Brain microvascular endothelial cell (primary cell): ENCODE measurements at regions not wholly inside any gene's neighbourhood (a gene's known extent, or its start where the extent isn't known, plus 50 kb on each side); places are given as distances from the start of the nearest gene placed in this dataset.

Source experiments
- DNase-seq: peaks from one replicate; pipeline ENCODE4 v3.0.0-alpha.2; 2020
- H3K27ac ChIP-seq: fragments of 250-450 bp; sonication (Bioruptor Pico); 2 replicates; pipeline ENCODE4 v1.5.1; 2020; ENCODE audit warnings: mild to moderate bottlenecking, moderate library complexity
- H3K27me3 ChIP-seq: fragments of 250-450 bp; sonication (Bioruptor Pico); replicated peaks from 2 replicates; pipeline ENCODE4 v1.5.1; 2020; ENCODE audit warnings: mild to moderate bottlenecking
- H3K36me3 ChIP-seq: fragments of 250-450 bp; sonication (Bioruptor Pico); replicated peaks from 2 replicates; pipeline ENCODE4 v1.5.1; 2020; ENCODE audit warnings: mild to moderate bottlenecking
- H3K4me3 ChIP-seq: 2 replicates; pipeline ENCODE4 v1.5.1; 2011; ENCODE audit warnings: low read depth, mild to moderate bottlenecking, control low read depth, low read length, moderate library complexity
- in situ Hi-C: cut with HindIII; loops from 2 replicates; pipeline ENCODE4 v1.10.0; 2017; ENCODE audit warnings: low sequenced_read_pairs, low pct_ligation_motif_present
- TF ChIP-seq, protein P1 (sequence below): IDR thresholded peaks from 2 replicates; pipeline ENCODE4 v1.5.1; 2011; ENCODE audit warnings: low read depth, mild to moderate bottlenecking, moderate library complexity, low read length, control low read depth, inconsistent platforms; ENCODE audit errors: missing control alignments

DNA sequence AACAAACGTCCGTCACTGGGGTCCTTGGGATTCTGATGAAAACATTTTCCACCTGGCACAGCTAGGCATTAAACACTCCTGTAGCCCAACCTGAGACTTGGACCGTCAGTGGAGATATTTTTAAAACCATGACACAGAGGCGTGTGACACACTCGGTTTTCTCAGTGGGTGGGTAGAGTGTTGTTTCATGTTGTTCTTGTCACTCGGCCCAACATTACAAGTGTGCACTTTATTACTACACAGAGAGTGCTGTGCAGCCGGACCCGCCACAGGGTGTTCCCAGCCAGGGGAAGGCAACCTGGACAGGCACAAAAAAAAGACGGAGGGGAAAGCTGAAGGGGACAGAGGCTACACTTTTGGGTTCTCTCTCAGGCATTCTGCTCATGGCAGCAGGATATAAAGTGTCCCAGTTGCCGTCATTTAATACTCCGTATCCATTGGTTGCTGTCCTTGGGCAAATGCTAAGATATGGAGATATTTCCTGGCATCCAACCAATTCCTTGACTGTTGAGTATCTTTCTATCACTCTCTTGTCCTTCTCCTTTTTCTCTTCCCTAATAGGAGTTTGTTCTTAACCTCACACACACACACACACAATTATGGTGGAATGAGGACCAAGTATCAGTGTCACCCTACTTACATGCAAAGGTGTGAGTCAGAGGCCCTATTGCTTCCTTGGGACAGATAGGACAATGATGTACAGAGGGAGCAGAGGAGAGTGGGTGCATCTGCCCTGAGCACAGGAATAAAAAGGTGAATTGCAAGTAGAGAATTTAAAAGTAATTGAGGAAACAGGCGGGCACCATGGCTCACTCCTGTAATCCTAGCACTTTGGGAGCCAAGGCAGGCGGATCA, 154.1 kb upstream of the SOX9 start:
- Histone ChIP-seq H3K27ac (no peak overlapping the region), H3K27me3 (no peaks in the 10 kb centered on the region), H3K4me3 (no peak overlapping the region), H3K36me3 (no peaks in the 10 kb centered on the region)
- in situ Hi-C loops, result no loop called here
- TF ChIP-seq, protein P1, sequence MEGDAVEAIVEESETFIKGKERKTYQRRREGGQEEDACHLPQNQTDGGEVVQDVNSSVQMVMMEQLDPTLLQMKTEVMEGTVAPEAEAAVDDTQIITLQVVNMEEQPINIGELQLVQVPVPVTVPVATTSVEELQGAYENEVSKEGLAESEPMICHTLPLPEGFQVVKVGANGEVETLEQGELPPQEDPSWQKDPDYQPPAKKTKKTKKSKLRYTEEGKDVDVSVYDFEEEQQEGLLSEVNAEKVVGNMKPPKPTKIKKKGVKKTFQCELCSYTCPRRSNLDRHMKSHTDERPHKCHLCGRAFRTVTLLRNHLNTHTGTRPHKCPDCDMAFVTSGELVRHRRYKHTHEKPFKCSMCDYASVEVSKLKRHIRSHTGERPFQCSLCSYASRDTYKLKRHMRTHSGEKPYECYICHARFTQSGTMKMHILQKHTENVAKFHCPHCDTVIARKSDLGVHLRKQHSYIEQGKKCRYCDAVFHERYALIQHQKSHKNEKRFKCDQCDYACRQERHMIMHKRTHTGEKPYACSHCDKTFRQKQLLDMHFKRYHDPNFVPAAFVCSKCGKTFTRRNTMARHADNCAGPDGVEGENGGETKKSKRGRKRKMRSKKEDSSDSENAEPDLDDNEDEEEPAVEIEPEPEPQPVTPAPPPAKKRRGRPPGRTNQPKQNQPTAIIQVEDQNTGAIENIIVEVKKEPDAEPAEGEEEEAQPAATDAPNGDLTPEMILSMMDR, result no peak
- DNase-seq, result no peak

DNA sequence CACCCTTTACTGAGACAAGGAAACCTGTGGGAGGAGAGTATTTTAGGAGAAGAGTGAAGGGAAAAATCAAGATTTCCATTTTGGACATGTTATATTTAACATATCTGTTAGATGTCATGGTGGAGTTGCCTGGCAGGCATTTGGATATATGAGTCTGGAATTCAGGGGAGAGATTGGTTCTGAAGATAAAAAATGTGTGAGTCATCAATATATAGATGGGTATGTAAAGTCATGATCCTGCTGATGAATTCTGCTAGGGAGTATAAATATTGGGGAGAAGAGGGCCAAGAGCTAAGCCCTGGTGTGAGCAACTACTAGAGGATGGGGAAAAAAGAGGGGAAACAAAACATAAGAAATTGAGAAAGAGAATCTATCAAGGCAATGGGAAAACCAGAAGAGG, 151.3 kb upstream of the SOX9 start:
- H3K36me3 ChIP-seq, result no peaks in the 10 kb centered on the region
- in situ Hi-C loops, result no loop called here
- H3K4me3 ChIP-seq, result no peak overlapping the region
- H3K27me3 ChIP-seq, result no peaks in the 10 kb centered on the region
- DNase-seq, result no peak
- no peak overlapping the region for H3K27ac ChIP-seq
- TF ChIP-seq, protein P1, result no peak

DNA sequence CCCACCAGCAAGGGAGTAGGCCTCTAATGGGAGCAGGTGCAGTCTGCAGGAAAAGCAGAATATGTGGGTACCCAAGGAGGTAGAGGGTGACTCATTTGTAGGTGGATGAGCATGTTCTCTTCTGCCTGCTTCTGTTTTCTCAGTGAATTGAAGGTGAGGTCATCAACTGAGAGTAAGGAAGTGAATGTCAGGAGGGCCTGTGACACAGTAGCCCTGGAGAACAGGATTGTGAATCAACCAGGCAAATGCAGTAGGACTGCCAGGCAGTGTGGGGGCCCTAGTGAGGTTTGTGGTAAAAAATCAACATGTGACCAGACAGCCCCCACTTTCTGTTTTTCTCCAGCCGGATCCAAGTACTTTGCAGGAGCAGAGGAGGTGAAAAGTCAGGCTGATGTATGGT, 150.5 kb upstream of the SOX9 start:
- peak; percentile 22 for DNase-seq
- in situ Hi-C loops, result no loop called here
- TF ChIP-seq, protein P1, result no peak
- Histone ChIP-seq H3K36me3 (no peaks in the 10 kb centered on the region), H3K4me3 (no peak overlapping the region), H3K27ac (no peak overlapping the region), H3K27me3 (no peaks in the 10 kb centered on the region)

DNA sequence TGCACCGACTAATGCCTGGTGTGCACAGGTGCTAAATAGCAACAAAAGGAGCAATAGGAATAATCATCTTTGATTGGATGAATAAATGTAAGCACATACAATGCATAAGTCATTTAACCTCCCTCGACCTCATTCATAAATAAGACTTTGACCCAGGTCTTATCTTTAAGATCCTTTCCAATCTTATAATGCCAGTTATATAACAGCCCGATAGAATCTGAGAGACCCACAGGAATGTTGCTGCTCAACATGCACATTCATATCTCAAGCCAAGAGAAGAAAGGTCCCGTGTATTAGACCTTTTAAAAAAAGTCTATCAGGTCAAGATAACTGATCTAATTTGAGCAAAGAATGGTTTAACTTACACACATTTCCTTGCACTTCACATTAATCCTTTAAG, 146.8 kb upstream of the SOX9 start:
- Histone ChIP-seq H3K27me3 (no peaks in the 10 kb centered on the region), H3K27ac (no peak overlapping the region), H3K36me3 (no peaks in the 10 kb centered on the region), H3K4me3 (no peak overlapping the region)
- TF ChIP-seq, protein P1, result no peak
- in situ Hi-C loops, result no loop called here
- no peak for DNase-seq

DNA sequence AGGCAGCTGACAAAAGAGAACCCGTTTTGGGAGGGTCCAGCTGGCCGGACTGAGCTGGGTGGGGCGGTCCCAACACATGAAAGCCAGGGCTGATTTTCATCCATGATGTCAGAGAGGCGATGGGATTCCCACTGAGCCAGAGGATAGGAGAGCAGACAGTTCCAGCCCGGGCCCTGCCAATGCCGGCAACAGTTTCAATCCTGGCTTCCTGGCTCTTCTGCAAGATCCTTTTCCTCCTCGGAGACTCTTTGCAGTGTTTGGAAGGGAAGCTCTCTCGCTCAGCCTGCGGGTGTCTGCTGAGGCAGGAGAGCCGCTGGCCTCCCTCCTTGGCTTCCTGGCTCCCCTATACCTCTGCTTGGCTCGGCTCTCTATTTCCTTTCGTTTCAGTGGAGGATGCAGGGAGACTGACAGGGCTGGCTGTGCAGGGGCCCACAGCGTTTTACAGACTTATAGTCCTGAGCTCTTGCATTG, 145.5 kb upstream of the SOX9 start:
- H3K36me3 ChIP-seq, result no peaks in the 10 kb centered on the region
- H3K27me3 ChIP-seq, result no peaks in the 10 kb centered on the region
- in situ Hi-C loops, result no loop called here
- H3K4me3 ChIP-seq, result peak overlapping the region; percentile 37
- H3K27ac ChIP-seq, result peak overlapping the region; percentile 43
- TF ChIP-seq, protein P1, result no peak
- DNase-seq, result peak; percentile 40
